Endothelial cell of umbilical vein (primary cell): ENCODE measurements at regions not wholly inside any gene's neighbourhood (a gene's known extent, or its start where the extent isn't known, plus 50 kb on each side); places are given as distances from the start of the nearest gene placed in this dataset.

Source experiments
- BruUV-seq: library from RNA; stranded (reverse); fragments of 400-500 nt; replicated peaks from 2 replicates; lab custom pipeline; 2021; lab: Mats Ljungman, UMichigan
- CTCF ChIA-PET: fragments of 300-600, 350-600 bp; sonication (Branson Sonifier 250); formaldehyde crosslinking; loops from one replicate; lab custom pipeline; 2021; ENCODE audit warnings: antibody characterized with exemption, inconsistent platforms; lab: Charles Lee
- POLR2A ChIA-PET: fragments of 300-600, 350-600 bp; sonication (Branson Sonifier 250); formaldehyde crosslinking; loops from one replicate; lab custom pipeline; 2021; ENCODE audit warnings: antibody characterized with exemption, inconsistent platforms; lab: Charles Lee
- DNase-seq: peaks from one replicate; pipeline ENCODE4 v3.0.0-alpha.2; 2011; ENCODE audit warnings: low read depth, low spot score
- FAIRE-seq: peaks from 2 replicates; lab custom pipeline; 2011; peaks lifted over from hg19 to GRCh38; lab: Jason Lieb, UNC
- H2AFZ ChIP-seq: 2 replicates; pipeline ENCODE4 v1.6.0; 2012; ENCODE audit warnings: low read depth, low read length, control low read depth, inconsistent platforms
- H3K27ac ChIP-seq: 2 replicates; pipeline ENCODE4 v1.5.1; 2011; ENCODE audit warnings: low read depth, mild to moderate bottlenecking, control low read depth, low read length, moderate library complexity; ENCODE audit not compliant: insufficient read depth
- H3K27me3 ChIP-seq, 2 experiments: 2 replicates each; pipeline versions ENCODE4 v1.6.0 to v1.6.1; 2011; ENCODE audit warnings: low read length in 2 of 2, mixed read lengths in 1 of 2; ENCODE audit not compliant: control insufficient read depth in 2 of 2, insufficient read depth in 2 of 2
- H3K36me3 ChIP-seq, 2 experiments: 2 replicates in 1 of 2; 3 replicates in 1 of 2; pipeline ENCODE4 v1.5.1; 2011; ENCODE audit warnings: low read length in 2 of 2, mild to moderate bottlenecking in 1 of 2, moderate library complexity in 1 of 2; ENCODE audit not compliant: control insufficient read depth in 2 of 2, insufficient read depth in 2 of 2; ENCODE audit errors: extremely low read depth in 1 of 2
- H3K4me1 ChIP-seq: 3 replicates; pipeline ENCODE4 v1.5.1; 2011; ENCODE audit warnings: mild to moderate bottlenecking, low read length; ENCODE audit not compliant: control insufficient read depth, insufficient read depth; ENCODE audit errors: extremely low read depth
- H3K4me2 ChIP-seq: 2 replicates; pipeline ENCODE4 v1.6.1; 2011; ENCODE audit warnings: low read length, control low read depth, mixed read lengths; ENCODE audit not compliant: insufficient read depth
- H3K4me3 ChIP-seq, 3 experiments: fragments of 200-600 bp in 1 of 3; sonication (generic), shearing (Covaris generic) in 1 of 3; replicated peaks in 1 of 3; 2 replicates each; pipeline ENCODE4 v1.5.1; 2011 to 2016; ENCODE audit warnings: control low read depth in 3 of 3, low read length in 3 of 3, mild to moderate bottlenecking in 2 of 3, inconsistent platforms in 1 of 3, low read depth in 1 of 3, moderate library complexity in 1 of 3; ENCODE audit not compliant: insufficient read depth in 1 of 3
- H3K79me2 ChIP-seq: 2 replicates; pipeline ENCODE4 v1.6.0; 2012; ENCODE audit warnings: low read length, inconsistent platforms; ENCODE audit not compliant: control insufficient read depth, insufficient read depth
- H3K9ac ChIP-seq: replicated peaks from 2 replicates; pipeline ENCODE3; 2011; ENCODE audit warnings: low read length, control low read depth; ENCODE audit not compliant: insufficient read depth; ENCODE audit errors: extremely low read depth
- H3K9me1 ChIP-seq: replicated peaks from 3 replicates; pipeline ENCODE4 v1.6.0; 2011; ENCODE audit warnings: mild to moderate bottlenecking, low read length; ENCODE audit not compliant: control insufficient read depth, insufficient read depth; ENCODE audit errors: extremely low read depth
- H3K9me3 ChIP-seq: replicated peaks from 2 replicates; pipeline ENCODE4 v1.5.1; 2012; ENCODE audit warnings: low read length, inconsistent platforms; ENCODE audit not compliant: control insufficient read depth, insufficient read depth
- H4K20me1 ChIP-seq: replicated peaks from 2 replicates; pipeline ENCODE3; 2011; ENCODE audit warnings: mild to moderate bottlenecking, low read length; ENCODE audit not compliant: control insufficient read depth, insufficient read depth; ENCODE audit errors: extremely low read depth
- CTCF ChIP-seq, 2 donors: IDR thresholded peaks; 1 replicate in 1 of 2; 2 replicates in 1 of 2; pipeline ENCODE4 v1.5.1; 2011; ENCODE audit warnings: low read length in 2 of 2, mild to moderate bottlenecking in 2 of 2, moderate library complexity in 2 of 2, control low read depth in 1 of 2, inconsistent platforms in 1 of 2, low read depth in 1 of 2; ENCODE audit not compliant: insufficient read depth in 1 of 2; ENCODE audit errors: extremely low read depth in 1 of 2
- EZH2 ChIP-seq: IDR thresholded peaks from 2 replicates; pipeline ENCODE4 v1.6.1; 2012; ENCODE audit warnings: borderline replicate concordance, low read depth, mild to moderate bottlenecking, moderate library complexity, low read length, inconsistent platforms; ENCODE audit not compliant: severe bottlenecking
- FOS ChIP-seq: IDR thresholded peaks from 2 replicates; pipeline ENCODE4 v1.6.1; 2011; ENCODE audit warnings: mild to moderate bottlenecking, low read length, moderate library complexity, borderline replicate concordance; ENCODE audit not compliant: insufficient read depth
- GATA2 ChIP-seq: IDR thresholded peaks from 2 replicates; pipeline ENCODE4 v1.7.0; 2011; ENCODE audit warnings: low read depth, mild to moderate bottlenecking, moderate library complexity, mixed read lengths, low read length; ENCODE audit not compliant: insufficient read length, insufficient read depth
- JUN ChIP-seq: IDR thresholded peaks from 2 replicates; pipeline ENCODE4 v1.6.1; 2011; ENCODE audit warnings: borderline replicate concordance, low read depth; ENCODE audit not compliant: insufficient read length, insufficient read depth
- MAX ChIP-seq: IDR thresholded peaks from 2 replicates; pipeline ENCODE4 v1.6.1; 2011; ENCODE audit not compliant: insufficient read depth, insufficient read length
- POLR2A ChIP-seq: IDR thresholded peaks from 2 replicates; pipeline ENCODE4 v1.6.1; 2012; ENCODE audit warnings: low read depth, mild to moderate bottlenecking, control low read depth, low read length
- POLR2AphosphoS5 ChIP-seq: IDR thresholded peaks from 2 replicates; pipeline ENCODE4 v1.6.1; 2012; ENCODE audit warnings: low read depth, mild to moderate bottlenecking, control low read depth, low read length, moderate library complexity; ENCODE audit not compliant: insufficient read depth
- dilution Hi-C: fragments of 300-500 bp; cut with MboI; formaldehyde crosslinking; loops from one replicate; pipeline ENCODE4 v1.15.0; 2019; ENCODE audit warnings: low sequenced_read_pairs; ENCODE audit not compliant: extremely low pct_ligation_motif_present
- intact Hi-C: fragments of 100-400 bp; cut with micrococcal nuclease; formaldehyde crosslinking; loops from one replicate; pipeline ENCODE4 v1.10.0; 2022

GRCh38 chr18:70643812-70644211, 355.0 kb downstream of the SOCS6 start:
- H3K4me1 ChIP-seq = no peaks in the 10 kb centered on the region
- no peak for DNase-seq
- no peak overlapping the region for H2AFZ ChIP-seq
- H3K9ac ChIP-seq = no peak overlapping the region
- no peaks in the 10 kb centered on the region for H3K36me3 ChIP-seq
- no peaks in the 10 kb centered on the region for H3K27me3 ChIP-seq
- TF ChIP-seq MAX = no peak
- intact Hi-C loops (no loop called here), dilution Hi-C loops (no loop called here)
- no peak overlapping the region for H3K4me3 ChIP-seq
- POLR2A ChIA-PET = no interaction called here
- no peaks in the 10 kb centered on the region for H4K20me1 ChIP-seq
- H3K9me1 ChIP-seq = no peaks in the 10 kb centered on the region
- H3K79me2 ChIP-seq = no peaks in the 10 kb centered on the region
- peaks cover 2% of the 10 kb centered on the region for H3K9me3 ChIP-seq
- FAIRE-seq = no peak
- CTCF ChIA-PET = no interaction called here
- no TSS peak for BruUV-seq
- no peak overlapping the region for H3K4me2 ChIP-seq
- H3K27ac ChIP-seq = no peak overlapping the region

- ChIA-PET POLR2A (no interaction called here), CTCF (no interaction called here)
- H3K4me1 ChIP-seq = no peaks in the 10 kb centered on the region
- H3K27me3 ChIP-seq = no peaks in the 10 kb centered on the region
- H3K79me2 ChIP-seq = no peaks in the 10 kb centered on the region
- DNase-seq (no peak), FAIRE-seq (no peak)
- no peak overlapping the region for H3K4me3 ChIP-seq
- H4K20me1 ChIP-seq = no peaks in the 10 kb centered on the region
- H3K9me1 ChIP-seq = no peaks in the 10 kb centered on the region
- TF ChIP-seq MAX (no peak), FOS (no peak), POLR2A (no peak), POLR2AphosphoS5 (no peak), GATA2 (no peak), EZH2 (no peak), CTCF (IDR thresholded peaks at IDR 0.05; ENCODE audit: extremely low read depth in 1 of 2, insufficient read depth in 1 of 2, low read depth in 1 of 2, low read length in 2 of 2) (no peak), JUN (no peak)
- no peak overlapping the region for H3K27ac ChIP-seq
- dilution Hi-C loops = no loop called here
- H3K4me2 ChIP-seq = no peak overlapping the region
- peaks cover 2% of the 10 kb centered on the region for H3K9me3 ChIP-seq
- intact Hi-C loops = no loop called here
- H2AFZ ChIP-seq = no peak overlapping the region
- H3K9ac ChIP-seq = no peak overlapping the region
- no TSS peak for BruUV-seq
- H3K36me3 ChIP-seq = no peaks in the 10 kb centered on the region
Observed at GRCh38 chr18:70641156-70641775, 352.4 kb downstream of the SOCS6 start.
